GM12891 (cell line): ENCODE measurements at regions not wholly inside any gene's neighbourhood (a gene's known extent, or its start where the extent isn't known, plus 50 kb on each side); places are given as distances from the start of the nearest gene placed in this dataset.

ENCODE experiments used
- PAX5 ChIP-seq: IDR thresholded peaks from 2 replicates; pipeline ENCODE4 v1.6.1; 2011; ENCODE audit warnings: low read length, moderate library complexity, mild to moderate bottlenecking; ENCODE audit not compliant: insufficient read depth, severe bottlenecking
- POLR2A ChIP-seq: IDR thresholded peaks from 2 replicates; pipeline ENCODE4 v1.6.1; 2011; ENCODE audit warnings: low read depth, low read length, control low read depth
- POLR2AphosphoS5 ChIP-seq: IDR thresholded peaks from 2 replicates; pipeline ENCODE4 v1.6.1; 2011; ENCODE audit warnings: low read depth, low read length, control low read depth
- POU2F2 ChIP-seq: IDR thresholded peaks from 2 replicates; pipeline ENCODE4 v1.6.1; 2011; ENCODE audit warnings: low read depth, mild to moderate bottlenecking, control low read depth, low read length, moderate library complexity
- SPI1 ChIP-seq: IDR thresholded peaks from 2 replicates; pipeline ENCODE4 v1.6.1; 2011; ENCODE audit warnings: low read depth, low read length, control low read depth
- TAF1 ChIP-seq: IDR thresholded peaks from 2 replicates; pipeline ENCODE4 v1.6.1; 2011; ENCODE audit warnings: low read depth, low read length, control low read depth

GRCh38 chr13:99122171-99122570 is 78.5 kb upstream of the UBAC2 start:
- TF ChIP-seq POLR2AphosphoS5 (no peak), POLR2A (no peak), TAF1 (no peak), SPI1 (no peak), PAX5 (no peak), POU2F2 (no peak)
